Gastrocnemius medialis (tissue), 4 donors: ENCODE measurements at regions not wholly inside any gene's neighbourhood (a gene's known extent, or its start where the extent isn't known, plus 50 kb on each side); places are given as distances from the start of the nearest gene placed in this dataset.

Experiments
- ATAC-seq, 2 donors: fragments of 150-250 bp; one replicate each; pipeline ENCODE4 v1.9.1; 2016
- DNase-seq, 2 donors: peaks; one replicate each; pipeline ENCODE4 v3.0.0-alpha.2; 2019
- H3K27ac ChIP-seq, 4 donors: fragments of 200-600 bp; sonication (generic); 1 replicate in 1 of 4; 2 replicates in 3 of 4; pipeline ENCODE4 v1.5.1; 2016 to 2018; ENCODE audit warnings: mild to moderate bottlenecking in 2 of 4, moderate library complexity in 1 of 4
- H3K27me3 ChIP-seq, 3 donors: fragments of 200-600 bp; sonication (generic) in 2 of 3; 1 replicate in 1 of 3; 2 replicates in 2 of 3; pipeline versions ENCODE4 v1.5.1 to v1.6.0; 2016 to 2019; ENCODE audit warnings: mild to moderate bottlenecking in 1 of 3, moderate library complexity in 1 of 3
- H3K36me3 ChIP-seq, 2 donors: fragments of 200-600 bp; sonication (generic) in 1 of 2; one replicate each; pipeline ENCODE4 v1.5.1; 2017 to 2018
- H3K4me1 ChIP-seq, 2 donors: fragments of 200-600 bp; sonication (generic) in 1 of 2; one replicate each; pipeline ENCODE4 v1.5.1; 2016 to 2017; ENCODE audit warnings: mild to moderate bottlenecking in 2 of 2
- H3K4me3 ChIP-seq, 4 donors: fragments of 200-600 bp; sonication (generic) in 3 of 4; 1 replicate in 1 of 4; 2 replicates in 3 of 4; pipeline ENCODE4 v1.5.1; 2016 to 2019; ENCODE audit warnings: mild to moderate bottlenecking in 2 of 4
- H3K9me3 ChIP-seq, 3 donors: fragments of 200-600 bp; sonication (generic) in 2 of 3; 1 replicate in 1 of 3; 2 replicates in 2 of 3; pipeline ENCODE4 v1.5.1; 2016 to 2019
- POLR2A ChIP-seq, 2 donors: fragments of 450-650 bp; IDR thresholded peaks; one replicate each; pipeline ENCODE4 v1.6.1; 2017; ENCODE audit warnings: antibody characterized with exemption in 2 of 2, mild to moderate bottlenecking in 2 of 2, moderate library complexity in 2 of 2
- in situ Hi-C, 4 donors: fragments of 200-750 bp; cut with MboI; loops; one replicate each; pipeline versions ENCODE4 v1.15.0 to v1.8.0; 2017; ENCODE audit warnings: low sequenced_read_pairs in 4 of 4
- intact Hi-C: fragments of 100-400 bp; cut with DNase I; formaldehyde crosslinking; loops from one replicate; pipeline ENCODE4 v1.15.1; 2023; ENCODE audit warnings: low total_unique reads
- TF ChIP-seq, protein P1 (sequence below), 5 experiments: fragments of 450-650 bp in 3 of 5; fragments of 200-600 bp in 2 of 5; sonication (generic) in 2 of 5; IDR thresholded peaks in 4 of 5; conservative IDR thresholded peaks in 1 of 5; 1 replicate in 4 of 5; 2 replicates in 1 of 5; pipeline ENCODE4 v1.5.1; 2016 to 2019; ENCODE audit warnings: antibody characterized with exemption in 5 of 5, mild to moderate bottlenecking in 3 of 5, moderate library complexity in 3 of 5

DNA sequence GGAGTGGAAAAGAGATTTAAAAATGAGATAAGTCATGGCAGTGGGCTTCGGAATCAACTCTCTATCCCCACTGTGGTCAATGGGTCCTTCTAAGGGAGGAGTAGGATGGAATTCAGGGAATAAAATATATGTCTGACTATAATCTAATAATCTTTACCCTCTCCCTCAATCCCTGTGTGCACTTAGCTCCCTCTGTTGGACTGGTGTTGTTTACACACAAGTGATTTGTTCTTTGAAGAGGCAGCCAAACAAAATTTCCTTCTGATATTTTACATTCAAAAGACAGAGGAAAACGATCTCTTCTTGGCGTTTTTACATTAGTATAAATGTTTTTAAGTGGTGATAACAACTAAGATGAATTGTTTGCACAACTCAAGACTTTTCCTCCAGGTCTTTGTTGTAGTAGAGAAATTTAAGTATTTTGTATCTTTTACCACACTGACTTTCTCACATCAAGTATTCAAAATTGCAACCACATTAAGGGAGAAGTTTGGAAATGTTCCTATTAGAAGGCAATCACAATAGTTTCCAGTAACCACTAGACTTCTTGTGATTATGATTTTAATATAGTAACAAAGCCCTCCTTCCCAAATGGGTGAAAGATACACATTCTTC is 317.8 kb downstream of the CENPW start:
- no peaks in the 10 kb centered on the region for H3K27me3 ChIP-seq
- no peaks in the 10 kb centered on the region for H3K9me3 ChIP-seq
- ATAC-seq, result no peak

DNA sequence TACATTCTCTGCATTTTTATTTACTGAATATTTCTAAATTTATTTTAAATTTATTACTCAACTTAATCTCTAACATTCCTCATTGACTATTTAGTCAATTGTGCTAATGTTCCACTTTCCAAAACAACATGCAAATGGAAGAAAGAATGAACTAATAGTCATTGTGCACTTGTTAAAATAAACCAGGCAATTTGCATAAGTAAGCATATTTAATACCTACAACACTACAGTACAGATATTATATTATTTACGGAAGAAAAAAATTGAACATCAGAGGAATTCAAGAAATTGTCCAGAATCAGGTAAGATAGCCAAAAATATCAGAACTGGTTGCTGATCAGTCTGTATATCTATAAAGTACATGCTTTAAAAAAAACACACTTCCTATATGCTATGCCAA is 320.5 kb downstream of the CENPW start:
- TF ChIP-seq POLR2A (IDR thresholded peaks at IDR 0.05), result no peak
- TF ChIP-seq, protein P1, sequence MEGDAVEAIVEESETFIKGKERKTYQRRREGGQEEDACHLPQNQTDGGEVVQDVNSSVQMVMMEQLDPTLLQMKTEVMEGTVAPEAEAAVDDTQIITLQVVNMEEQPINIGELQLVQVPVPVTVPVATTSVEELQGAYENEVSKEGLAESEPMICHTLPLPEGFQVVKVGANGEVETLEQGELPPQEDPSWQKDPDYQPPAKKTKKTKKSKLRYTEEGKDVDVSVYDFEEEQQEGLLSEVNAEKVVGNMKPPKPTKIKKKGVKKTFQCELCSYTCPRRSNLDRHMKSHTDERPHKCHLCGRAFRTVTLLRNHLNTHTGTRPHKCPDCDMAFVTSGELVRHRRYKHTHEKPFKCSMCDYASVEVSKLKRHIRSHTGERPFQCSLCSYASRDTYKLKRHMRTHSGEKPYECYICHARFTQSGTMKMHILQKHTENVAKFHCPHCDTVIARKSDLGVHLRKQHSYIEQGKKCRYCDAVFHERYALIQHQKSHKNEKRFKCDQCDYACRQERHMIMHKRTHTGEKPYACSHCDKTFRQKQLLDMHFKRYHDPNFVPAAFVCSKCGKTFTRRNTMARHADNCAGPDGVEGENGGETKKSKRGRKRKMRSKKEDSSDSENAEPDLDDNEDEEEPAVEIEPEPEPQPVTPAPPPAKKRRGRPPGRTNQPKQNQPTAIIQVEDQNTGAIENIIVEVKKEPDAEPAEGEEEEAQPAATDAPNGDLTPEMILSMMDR (IDR thresholded peaks at IDR 0.05 in 4 of 5, conservative IDR thresholded peaks at IDR 0.05 in 1 of 5), result no peak
- no peak for DNase-seq

More for the DNA sequence above, 317.8 kb downstream of the CENPW start:
- intact Hi-C loops, result no loop called here
- Histone ChIP-seq H3K27ac (no peak overlapping the region), H3K4me3 (no peak overlapping the region), H3K36me3 (no peaks in the 10 kb centered on the region), H3K4me1 (no peaks in the 10 kb centered on the region)
- in situ Hi-C loops, result no loop called here
- TF ChIP-seq, protein P1 (IDR thresholded peaks at IDR 0.05 in 4 of 5, conservative IDR thresholded peaks at IDR 0.05 in 1 of 5), result no peak
- TF ChIP-seq POLR2A (IDR thresholded peaks at IDR 0.05), result no peak
- DNase-seq, result no peak

DNA sequence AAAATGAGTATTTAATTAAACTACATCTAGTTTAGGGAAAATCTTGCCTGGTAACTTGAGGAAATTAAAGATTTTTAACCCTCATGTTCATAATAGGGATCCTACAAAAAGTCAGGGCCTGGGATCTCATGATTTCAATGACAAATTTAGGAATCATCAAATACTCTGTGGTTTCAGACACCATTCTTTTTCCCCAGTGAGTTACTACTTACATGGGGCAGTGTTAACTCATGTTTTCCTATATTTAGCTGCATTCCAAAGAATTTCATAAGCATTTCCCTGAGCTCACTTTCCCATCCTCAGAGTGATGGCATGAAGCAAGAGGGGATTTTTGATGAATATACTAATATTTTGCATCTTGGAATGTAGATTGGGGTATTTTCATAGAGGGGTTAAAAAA is 321.7 kb downstream of the CENPW start:
- in situ Hi-C loops (no loop called here), intact Hi-C loops (no loop called here)
- no peaks in the 10 kb centered on the region for H3K4me1 ChIP-seq
- H3K27me3 ChIP-seq, result no peaks in the 10 kb centered on the region
- no peaks in the 10 kb centered on the region for H3K9me3 ChIP-seq
- H3K4me3 ChIP-seq, result no peak overlapping the region
- no peak for TF ChIP-seq POLR2A (IDR thresholded peaks at IDR 0.05)
- TF ChIP-seq, protein P1 (IDR thresholded peaks at IDR 0.05 in 4 of 5, conservative IDR thresholded peaks at IDR 0.05 in 1 of 5), result no peak
- no peak overlapping the region for H3K27ac ChIP-seq
- no peak for DNase-seq
- no peak for ATAC-seq
- H3K36me3 ChIP-seq, result no peaks in the 10 kb centered on the region

More for the DNA sequence above, 320.5 kb downstream of the CENPW start:
- no peak for ATAC-seq
- H3K27ac ChIP-seq, result no peak overlapping the region
- no peak overlapping the region for H3K4me3 ChIP-seq
- no peaks in the 10 kb centered on the region for H3K4me1 ChIP-seq
- H3K27me3 ChIP-seq, result no peaks in the 10 kb centered on the region
- in situ Hi-C loops (no loop called here), intact Hi-C loops (no loop called here)
- no peaks in the 10 kb centered on the region for H3K36me3 ChIP-seq
- no peaks in the 10 kb centered on the region for H3K9me3 ChIP-seq

DNA sequence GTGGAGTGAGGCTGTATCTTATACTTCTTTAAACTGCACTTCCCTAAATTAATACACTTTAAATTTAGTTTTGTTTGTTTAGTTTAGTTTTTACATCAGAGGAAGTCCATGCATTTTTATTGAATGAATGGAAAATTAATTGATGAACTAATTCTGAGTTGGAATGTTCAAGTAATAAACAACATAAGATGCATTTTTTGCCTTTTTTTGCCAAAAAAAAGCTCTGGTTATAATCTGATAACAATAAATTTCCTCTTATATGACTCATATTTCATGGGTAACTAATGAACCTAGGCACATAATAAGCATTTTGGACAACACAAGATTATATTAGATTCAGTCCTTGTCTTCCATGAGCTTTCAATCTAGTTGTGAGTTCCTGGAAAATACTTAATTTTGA is 323.1 kb downstream of the CENPW start:
- Histone ChIP-seq H3K27ac (no peak overlapping the region), H3K4me3 (no peak overlapping the region), H3K36me3 (no peaks in the 10 kb centered on the region), H3K27me3 (no peaks in the 10 kb centered on the region), H3K4me1 (no peaks in the 10 kb centered on the region), H3K9me3 (no peaks in the 10 kb centered on the region)
- in situ Hi-C loops, result no loop called here
- no peak for ATAC-seq
- TF ChIP-seq, protein P1 (IDR thresholded peaks at IDR 0.05 in 4 of 5, conservative IDR thresholded peaks at IDR 0.05 in 1 of 5), result no peak
- TF ChIP-seq POLR2A (IDR thresholded peaks at IDR 0.05), result no peak
- intact Hi-C loops, result no loop called here
- DNase-seq, result no peak

DNA sequence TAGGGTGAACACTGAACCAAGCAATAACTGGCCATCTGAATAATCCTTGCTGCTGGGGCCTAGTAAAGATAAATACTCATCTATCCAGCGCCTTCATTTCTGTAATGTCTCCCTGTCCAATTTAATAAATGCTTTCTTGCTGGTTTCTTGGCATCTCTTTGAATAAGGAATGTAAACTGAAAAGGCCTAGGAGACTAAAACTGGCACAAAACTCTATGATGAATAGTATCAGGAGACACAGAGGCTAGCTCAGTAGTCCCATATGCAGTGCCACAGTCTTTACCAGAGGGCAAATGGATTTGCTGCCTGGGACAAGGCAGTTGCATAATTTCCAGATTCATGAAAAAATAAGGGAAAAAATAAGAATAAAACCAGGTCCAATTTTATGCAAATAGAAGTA is 324.4 kb downstream of the CENPW start:
- TF ChIP-seq, protein P1 (IDR thresholded peaks at IDR 0.05 in 4 of 5, conservative IDR thresholded peaks at IDR 0.05 in 1 of 5), result no peak
- no peak for TF ChIP-seq POLR2A (IDR thresholded peaks at IDR 0.05)
- intact Hi-C loops (no loop called here), in situ Hi-C loops (no loop called here)
- Histone ChIP-seq H3K4me3 (no peak overlapping the region), H3K27ac (no peak overlapping the region), H3K4me1 (no peaks in the 10 kb centered on the region), H3K36me3 (no peaks in the 10 kb centered on the region), H3K9me3 (no peaks in the 10 kb centered on the region), H3K27me3 (no peaks in the 10 kb centered on the region)
- ATAC-seq (no peak), DNase-seq (no peak)
